H1 (cell line): ENCODE measurements at regions not wholly inside any gene's neighbourhood (a gene's known extent, or its start where the extent isn't known, plus 50 kb on each side); places are given as distances from the start of the nearest gene placed in this dataset.

Source experiments
- CTCF ChIA-PET: fragments of 300-600 bp; sonication (Branson Sonifier 250); formaldehyde crosslinking; loops from one replicate; lab custom pipeline; 2021; ENCODE audit not compliant: partially characterized antibody; lab: Charles Lee
- POLR2A ChIA-PET: fragments of 300-600 bp; sonication (Branson Sonifier 250); formaldehyde crosslinking; loops from one replicate; lab custom pipeline; 2021; ENCODE audit warnings: inconsistent platforms; ENCODE audit not compliant: partially characterized antibody; lab: Charles Lee
- DNase-seq, 2 experiments: peaks; one replicate each; pipeline versions ENCODE4 v3.0.0 to v3.0.0-alpha.2; 2010 to 2022; ENCODE audit warnings: low spot score in 2 of 2, low read depth in 1 of 2, mixed read lengths in 1 of 2
- FAIRE-seq: peaks from 2 replicates; lab custom pipeline; 2011; peaks lifted over from hg19 to GRCh38; lab: Jason Lieb, UNC
- H2AFZ ChIP-seq: 2 replicates; pipeline ENCODE4 v1.8.1; 2012; ENCODE audit warnings: low read length, inconsistent platforms
- H2AK5ac ChIP-seq: 2 replicates; pipeline ENCODE4 v1.6.1; 2013; ENCODE audit warnings: low read depth, low read length
- H2BK120ac ChIP-seq: replicated peaks from 2 replicates; pipeline ENCODE3; 2013; ENCODE audit warnings: low read depth, low read length, inconsistent platforms
- H2BK12ac ChIP-seq: 2 replicates; pipeline ENCODE4 v1.6.1; 2013; ENCODE audit warnings: low read depth, low read length
- H2BK15ac ChIP-seq: 2 replicates; pipeline ENCODE4 v1.6.1; 2013; ENCODE audit warnings: low read length
- H2BK20ac ChIP-seq: 2 replicates; pipeline ENCODE4 v1.6.1; 2013; ENCODE audit warnings: low read length
- H2BK5ac ChIP-seq: 2 replicates; pipeline ENCODE4 v1.6.1; 2013; ENCODE audit warnings: low read depth, low read length
- H3K14ac ChIP-seq: 2 replicates; pipeline ENCODE4 v1.6.1; 2013; ENCODE audit warnings: inconsistent platforms; ENCODE audit not compliant: insufficient read length
- H3K18ac ChIP-seq: 2 replicates; pipeline ENCODE4 v1.6.1; 2013; ENCODE audit warnings: low read length; ENCODE audit errors: extremely low read depth
- H3K23ac ChIP-seq: 2 replicates; pipeline ENCODE4 v1.6.1; 2013; ENCODE audit warnings: inconsistent platforms; ENCODE audit not compliant: insufficient read length
- H3K23me2 ChIP-seq: 2 replicates; pipeline ENCODE4 v1.6.1; 2013; ENCODE audit warnings: low read depth, low read length
- H3K27ac ChIP-seq: 2 replicates; pipeline ENCODE4 v1.6.1; 2011; ENCODE audit warnings: low read depth, low read length, inconsistent platforms
- H3K27me3 ChIP-seq, 4 experiments: replicated peaks in 1 of 4; 1 replicate in 1 of 4; 2 replicates in 3 of 4; pipeline versions ENCODE4 v1.6.1 to v1.8.1; 2011 to 2013; ENCODE audit warnings: low read length in 3 of 4, mild to moderate bottlenecking in 3 of 4, inconsistent platforms in 2 of 4, mixed read lengths in 2 of 4, moderate library complexity in 1 of 4; ENCODE audit not compliant: control insufficient read depth in 3 of 4, insufficient read depth in 3 of 4; ENCODE audit errors: extremely low read depth in 1 of 4
- H3K36me3 ChIP-seq, 4 experiments: 2 replicates each; pipeline versions ENCODE4 v1.6.1 to v1.8.1; 2011 to 2013; ENCODE audit warnings: mild to moderate bottlenecking in 4 of 4, low read length in 3 of 4, moderate library complexity in 2 of 4, control low read depth in 1 of 4, inconsistent platforms in 1 of 4; ENCODE audit not compliant: insufficient read depth in 4 of 4, control insufficient read depth in 2 of 4
- H3K4ac ChIP-seq: replicated peaks from 2 replicates; pipeline ENCODE3; 2013; ENCODE audit warnings: low read length, low read depth, mixed read lengths, inconsistent platforms; ENCODE audit not compliant: insufficient read length
- H3K4me1 ChIP-seq, 4 experiments: replicated peaks in 1 of 4; 1 replicate in 1 of 4; 2 replicates in 3 of 4; pipeline versions ENCODE4 v1.6.1 to v1.8.1; 2011 to 2013; ENCODE audit warnings: low read length in 3 of 4, inconsistent platforms in 2 of 4, mixed read lengths in 1 of 4; ENCODE audit not compliant: insufficient read depth in 4 of 4, control insufficient read depth in 3 of 4
- H3K4me2 ChIP-seq, 2 experiments: 2 replicates each; pipeline versions ENCODE4 v1.6.1 to v1.8.1; 2011 to 2013; ENCODE audit warnings: low read depth in 2 of 2, low read length in 2 of 2, control low read depth in 1 of 2, inconsistent platforms in 1 of 2, mild to moderate bottlenecking in 1 of 2; ENCODE audit not compliant: insufficient read depth in 1 of 2
- H3K4me3 ChIP-seq, 4 experiments: fragments of 200-600, 300-600 bp in 1 of 4; sonication (generic), shearing (Covaris generic), sonication (Bioruptor Twin) in 1 of 4; 2 replicates each; pipeline versions ENCODE4 v1.5.1 to v1.8.1; 2011 to 2016; ENCODE audit warnings: low read length in 4 of 4, low read depth in 3 of 4, control low read depth in 2 of 4, inconsistent platforms in 2 of 4, mild to moderate bottlenecking in 2 of 4, mixed read lengths in 1 of 4, moderate library complexity in 1 of 4; ENCODE audit not compliant: insufficient read depth in 2 of 4; ENCODE audit errors: extremely low read depth in 1 of 4
- H3K56ac ChIP-seq: replicated peaks from 2 replicates; pipeline ENCODE3; 2013; ENCODE audit warnings: low read depth, mild to moderate bottlenecking, mixed read lengths, low read length, inconsistent platforms; ENCODE audit not compliant: insufficient read length
- H3K79me1 ChIP-seq: 2 replicates; pipeline ENCODE4 v1.6.1; 2013; ENCODE audit warnings: low read depth, low read length, control low read depth
- H3K79me2 ChIP-seq, 2 experiments: 2 replicates each; pipeline versions ENCODE4 v1.6.1 to v1.8.1; 2012 to 2013; ENCODE audit warnings: low read length in 2 of 2, mild to moderate bottlenecking in 2 of 2, inconsistent platforms in 1 of 2; ENCODE audit not compliant: insufficient read depth in 2 of 2, control insufficient read depth in 1 of 2
- H3K9ac ChIP-seq, 4 experiments: replicated peaks in 1 of 4; 1 replicate in 1 of 4; 2 replicates in 3 of 4; pipeline versions ENCODE4 v1.6.1 to v1.8.1; 2011 to 2013; ENCODE audit warnings: low read depth in 3 of 4, low read length in 3 of 4, control low read depth in 2 of 4, mild to moderate bottlenecking in 2 of 4, moderate library complexity in 2 of 4, inconsistent platforms in 1 of 4; ENCODE audit errors: extremely low read depth in 1 of 4
- H3K9me3 ChIP-seq, 2 experiments: 2 replicates each; pipeline versions ENCODE4 v1.6.1 to v1.8.1; 2012 to 2013; ENCODE audit warnings: mild to moderate bottlenecking in 2 of 2, moderate library complexity in 2 of 2, control low read depth in 1 of 2, inconsistent platforms in 1 of 2, low read depth in 1 of 2, low read length in 1 of 2, mixed read lengths in 1 of 2; ENCODE audit not compliant: insufficient read depth in 2 of 2
- H4K20me1 ChIP-seq, 2 experiments: replicated peaks in 1 of 2; 2 replicates each; pipeline versions ENCODE3 to v1.8.1; 2011 to 2013; ENCODE audit warnings: inconsistent platforms in 2 of 2, low read length in 2 of 2, mild to moderate bottlenecking in 1 of 2; ENCODE audit not compliant: insufficient read depth in 2 of 2, control insufficient read depth in 1 of 2
- H4K5ac ChIP-seq: 2 replicates; pipeline ENCODE4 v1.6.1; 2013; ENCODE audit warnings: low read length, low read depth, mixed read lengths, inconsistent platforms; ENCODE audit not compliant: insufficient read length
- H4K8ac ChIP-seq: 2 replicates; pipeline ENCODE4 v1.8.0; 2013; ENCODE audit warnings: mild to moderate bottlenecking, moderate library complexity, low read length, inconsistent platforms; ENCODE audit not compliant: insufficient read depth; ENCODE audit errors: extremely low read depth
- H4K91ac ChIP-seq: replicated peaks from 2 replicates; pipeline ENCODE3; 2013; ENCODE audit warnings: low read length, mixed read lengths, inconsistent platforms; ENCODE audit not compliant: insufficient read length
- CBX5 ChIP-seq: fragments of 300-800, 300-1000 bp; sonication (generic); IDR thresholded peaks from 2 replicates; pipeline ENCODE4 v1.7.1; 2016; ENCODE audit warnings: antibody characterized with exemption, low read length, low read depth
- CBX8 ChIP-seq: fragments of 300-800, 300-1000 bp; sonication (generic); IDR thresholded peaks from 2 replicates; pipeline ENCODE4 v1.7.1; 2016; ENCODE audit warnings: low read depth, low read length, borderline replicate concordance
- SP4 ChIP-seq: IDR thresholded peaks from 2 replicates; pipeline ENCODE4 v1.6.1; 2012; ENCODE audit warnings: low read length, inconsistent platforms
- WGBS, 2 experiments: shearing (Covaris generic) in 1 of 2; methylation state at CpG; one replicate each; pipeline versions ENCODE4 v1.1.6 to v1.1.7; 2013 to 2015; ENCODE audit warnings: low lambda C conversion rate in 2 of 2, mixed read lengths in 2 of 2, inconsistent platforms in 1 of 2, low coverage in 1 of 2, missing lambda C conversion rate in 1 of 2; ENCODE audit not compliant: insufficient replicate concordance in 2 of 2, insufficient coverage in 1 of 2, insufficient read length in 1 of 2; ENCODE audit errors: extremely low coverage in 1 of 2, missing lambda C conversion rate in 1 of 2; 5-methylcytosine and 5-hydroxymethylcytosine counted together

- no peak for DNase-seq
- H3K4ac ChIP-seq, result no peak overlapping the region
- no peak overlapping the region for H3K56ac ChIP-seq
- H3K27ac ChIP-seq, result no peak overlapping the region
- no peak overlapping the region for H2BK12ac ChIP-seq
- H2AFZ ChIP-seq, result no peak overlapping the region
- no peaks in the 10 kb centered on the region for H3K79me2 ChIP-seq
- H2BK15ac ChIP-seq, result no peak overlapping the region
- no peak overlapping the region for H3K4me2 ChIP-seq
- no peak overlapping the region for H4K91ac ChIP-seq
- no peaks in the 10 kb centered on the region for H3K27me3 ChIP-seq
- no peak overlapping the region for H3K18ac ChIP-seq
- H4K8ac ChIP-seq, result no peak overlapping the region
- peaks cover 18 to 36% of the 10 kb centered on the region in 2 experiments for H3K9me3 ChIP-seq
- H2BK120ac ChIP-seq, result no peak overlapping the region
- TF ChIP-seq CBX5, result no peak
- no peak for TF ChIP-seq SP4
- TF ChIP-seq CBX8, result no peak
- TF ChIP-seq, all 59 proteins: peak for 0
- H3K4me1 ChIP-seq, result no peaks in the 10 kb centered on the region; a peak in 1 of 7 replicates
- CTCF ChIA-PET, result interaction anchor here (0.7 kb wide), 2 partner anchors 27 to 33 kb away, joined by 3 to 4 read pairs; no protein-coding TSS in a partner anchor
- H2BK20ac ChIP-seq, result no peak overlapping the region
- H2BK5ac ChIP-seq, result no peak overlapping the region
- no peaks in the 10 kb centered on the region for H3K23me2 ChIP-seq
- no peak overlapping the region for H4K5ac ChIP-seq
- no peak overlapping the region for H3K4me3 ChIP-seq
- H3K23ac ChIP-seq, result no peak overlapping the region
- H3K79me1 ChIP-seq, result no peaks in the 10 kb centered on the region
- no peak overlapping the region for H2AK5ac ChIP-seq
- no peak for FAIRE-seq
- H4K20me1 ChIP-seq, result no peaks in the 10 kb centered on the region
- WGBS, 2 experiments, result 52% methylated on average over 2 of the region's 2 CpGs; no CpG with 5 or more reads in 1 of the 2 experiments
- no peaks in the 10 kb centered on the region for H3K36me3 ChIP-seq
- H3K9ac ChIP-seq, result no peak overlapping the region
- H3K14ac ChIP-seq, result no peak overlapping the region
- POLR2A ChIA-PET, result no interaction called here
Measured at GRCh38 chr2:20877960-20878359, 55.1 kb upstream of the LDAH start.
